ENCODE measurements at regions not wholly inside any gene's neighbourhood (a gene's known extent, or its start where the extent isn't known, plus 50 kb on each side); places are given as distances from the start of the nearest gene placed in this dataset.
"Not testable (repeated sequence)": the region's sequence is repeated elsewhere in the genome, so short reads cannot be mapped to it uniquely, and the experiment has no call there.

- Histone ChIP-seq H3K9me3 (no peaks in the 10 kb centered on the region), H3K27me3 (no peaks in the 10 kb centered on the region), H3K4me3 (no peak overlapping the region), H3K4me1 (no peaks in the 10 kb centered on the region), H3K27ac (no peak overlapping the region), H3K36me3 (no peaks in the 10 kb centered on the region)
- ATAC-seq: no peak
- intact Hi-C loops (cut with DNase I): no loop called here
- TF ChIP-seq, protein P1, sequence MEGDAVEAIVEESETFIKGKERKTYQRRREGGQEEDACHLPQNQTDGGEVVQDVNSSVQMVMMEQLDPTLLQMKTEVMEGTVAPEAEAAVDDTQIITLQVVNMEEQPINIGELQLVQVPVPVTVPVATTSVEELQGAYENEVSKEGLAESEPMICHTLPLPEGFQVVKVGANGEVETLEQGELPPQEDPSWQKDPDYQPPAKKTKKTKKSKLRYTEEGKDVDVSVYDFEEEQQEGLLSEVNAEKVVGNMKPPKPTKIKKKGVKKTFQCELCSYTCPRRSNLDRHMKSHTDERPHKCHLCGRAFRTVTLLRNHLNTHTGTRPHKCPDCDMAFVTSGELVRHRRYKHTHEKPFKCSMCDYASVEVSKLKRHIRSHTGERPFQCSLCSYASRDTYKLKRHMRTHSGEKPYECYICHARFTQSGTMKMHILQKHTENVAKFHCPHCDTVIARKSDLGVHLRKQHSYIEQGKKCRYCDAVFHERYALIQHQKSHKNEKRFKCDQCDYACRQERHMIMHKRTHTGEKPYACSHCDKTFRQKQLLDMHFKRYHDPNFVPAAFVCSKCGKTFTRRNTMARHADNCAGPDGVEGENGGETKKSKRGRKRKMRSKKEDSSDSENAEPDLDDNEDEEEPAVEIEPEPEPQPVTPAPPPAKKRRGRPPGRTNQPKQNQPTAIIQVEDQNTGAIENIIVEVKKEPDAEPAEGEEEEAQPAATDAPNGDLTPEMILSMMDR (IDR thresholded peaks at IDR 0.05): no peak
- no peak for TF ChIP-seq POLR2A (IDR thresholded peaks at IDR 0.05)
- WGBS (ENCODE audit: insufficient coverage, low coverage, low lambda C conversion rate, missing lambda C conversion rate): 60% methylated on average over 2 of the region's 2 CpGs
- DNase-seq: no peak
These were observed 268.5 kb downstream of the SATB2 start for GRCh38 chr2:199189229-199189628.

GRCh38 chr2:199186301-199186751 lies 271.4 kb downstream of the SATB2 start:
- intact Hi-C loops (cut with DNase I): no loop called here
- no peaks in the 10 kb centered on the region for H3K9me3 ChIP-seq
- no peak for DNase-seq

DNA sequence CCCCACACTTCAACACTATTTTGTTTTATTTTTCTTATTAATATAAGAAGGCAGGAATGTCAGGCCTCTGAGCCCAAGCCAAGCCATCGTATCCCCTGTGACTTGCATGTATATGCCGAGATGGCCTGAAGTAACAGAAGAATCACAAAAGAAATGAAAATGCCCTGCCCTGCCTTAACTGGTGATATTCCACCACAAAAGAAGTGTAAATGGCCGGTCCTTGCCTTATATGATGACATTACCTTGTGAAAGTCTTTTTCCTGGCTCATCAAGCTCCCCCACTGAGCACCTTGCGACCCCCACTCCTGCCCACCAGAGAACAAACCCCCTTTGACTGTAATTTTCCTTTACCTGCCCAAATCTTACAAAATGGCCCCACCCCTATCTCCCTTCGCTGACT lies 272.6 kb downstream of the SATB2 start:
- H3K27ac ChIP-seq; H3K27me3 ChIP-seq; DNase-seq; H3K9me3 ChIP-seq; ATAC-seq; intact Hi-C loops (cut with DNase I); H3K36me3 ChIP-seq; H3K4me3 ChIP-seq; H3K4me1 ChIP-seq: not testable (repeated sequence)
- 52% methylated on average over 5 of the region's 5 CpGs for WGBS (ENCODE audit: insufficient coverage, low coverage, low lambda C conversion rate, missing lambda C conversion rate)

More at GRCh38 chr2:199186301-199186751, 271.4 kb downstream of the SATB2 start:
- TF ChIP-seq, protein P1 (IDR thresholded peaks at IDR 0.05): no peak
- TF ChIP-seq POLR2A (IDR thresholded peaks at IDR 0.05): no peak
- Histone ChIP-seq H3K4me1 (no peaks in the 10 kb centered on the region), H3K4me3 (no peak overlapping the region), H3K36me3 (no peaks in the 10 kb centered on the region), H3K27ac (no peak overlapping the region), H3K27me3 (no peaks in the 10 kb centered on the region)
- 24% methylated on average over 2 of the region's 2 CpGs for WGBS (ENCODE audit: insufficient coverage, low coverage, low lambda C conversion rate, missing lambda C conversion rate)
- ATAC-seq: no peak

- H3K4me1 ChIP-seq: no peaks in the 10 kb centered on the region
- WGBS (ENCODE audit: insufficient coverage, low coverage, low lambda C conversion rate, missing lambda C conversion rate): 56% methylated on average over 5 of the region's 5 CpGs
- intact Hi-C loops (cut with DNase I): no loop called here
- H3K9me3 ChIP-seq: no peaks in the 10 kb centered on the region
- H3K4me3 ChIP-seq: no peak overlapping the region
- no peaks in the 10 kb centered on the region for H3K36me3 ChIP-seq
- H3K27me3 ChIP-seq: no peaks in the 10 kb centered on the region
- DNase-seq (no peak), ATAC-seq (no peak)
- TF ChIP-seq, protein P1 (IDR thresholded peaks at IDR 0.05): no peak
- TF ChIP-seq POLR2A (IDR thresholded peaks at IDR 0.05): no peak
- H3K27ac ChIP-seq: no peak overlapping the region
These were observed 293.9 kb downstream of the SATB2 start for GRCh38 chr2:199163613-199164458.

DNA sequence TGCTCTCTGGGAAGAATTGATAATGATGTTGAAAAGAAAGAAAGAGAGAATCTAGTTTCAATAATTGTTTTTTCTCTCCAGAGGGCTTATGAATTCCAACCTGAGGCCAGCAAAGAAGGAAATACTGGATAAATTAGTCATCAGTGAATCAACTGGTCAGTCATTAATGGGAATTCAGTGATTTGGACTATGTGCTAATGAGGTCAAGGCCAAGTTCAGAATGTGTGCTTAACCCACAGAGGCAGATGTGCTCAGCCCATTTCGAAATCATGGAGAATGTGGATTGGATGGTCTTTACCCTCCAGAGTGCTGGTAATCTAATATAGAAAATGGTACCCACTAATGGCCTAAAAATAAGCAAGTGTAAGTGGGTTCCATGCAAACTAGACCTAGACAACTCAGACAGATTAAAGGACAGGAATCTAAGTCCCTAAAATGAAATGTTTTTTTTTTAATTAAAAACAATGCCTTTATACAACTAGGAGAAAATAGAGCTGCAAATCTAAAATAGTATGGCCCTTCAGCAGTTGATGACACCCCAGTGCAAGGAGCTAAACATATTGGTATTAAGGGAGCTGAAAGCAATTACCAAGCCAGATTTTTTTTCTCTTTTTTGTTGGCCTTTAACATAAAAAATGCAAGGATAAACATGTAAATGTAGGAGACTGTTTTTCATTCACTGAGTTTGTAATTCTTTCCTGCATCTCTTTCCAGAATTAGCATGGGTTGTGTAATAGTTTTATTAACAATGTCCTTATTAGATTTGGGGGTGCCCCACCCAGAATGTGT lies 296.9 kb downstream of the SATB2 start:
- DNase-seq: no peak
- WGBS (ENCODE audit: insufficient coverage, low coverage, low lambda C conversion rate, missing lambda C conversion rate): 36% methylated on average over 1 of the region's 1 CpG
- no peaks in the 10 kb centered on the region for H3K36me3 ChIP-seq
- no peak overlapping the region for H3K27ac ChIP-seq
- no peaks in the 10 kb centered on the region for H3K27me3 ChIP-seq
- no peaks in the 10 kb centered on the region for H3K4me1 ChIP-seq
- no peak overlapping the region for H3K4me3 ChIP-seq
- TF ChIP-seq, protein P1 (IDR thresholded peaks at IDR 0.05): no peak
- TF ChIP-seq POLR2A (IDR thresholded peaks at IDR 0.05): no peak
- peak in 1 of 4 donors; percentile 92 for ATAC-seq
- no peaks in the 10 kb centered on the region for H3K9me3 ChIP-seq
- intact Hi-C loops (cut with DNase I): no loop called here
